ENCODE measurements at regions not wholly inside any gene's neighbourhood (a gene's known extent, or its start where the extent isn't known, plus 50 kb on each side); places are given as distances from the start of the nearest gene placed in this dataset.
A peak's percentile ranks its signal among the peaks of the same experiment; 100 is the strongest.

GRCh38 chr10:118844731-118845521 lies 90.2 kb upstream of the CACUL1 start:
- Histone ChIP-seq H3K56ac (ENCODE audit: low read length) (no peak overlapping the region), H3K23ac (ENCODE audit: low read length) (no peak overlapping the region), H2BK5ac (ENCODE audit: low read length) (no peak overlapping the region), H3K4ac (ENCODE audit: low read depth, low read length) (no peak overlapping the region), H3K27ac (ENCODE audit: low read depth, low read length) (no peak overlapping the region), H2AK5ac (ENCODE audit: low read length) (no peak overlapping the region), H3K9ac (ENCODE audit: low read length) (no peak overlapping the region), H3K27me3 (ENCODE audit: insufficient read depth, low read length, poor library complexity) (no peaks in the 10 kb centered on the region), H3K4me3 (ENCODE audit: low read length) (no peak overlapping the region), H2BK120ac (ENCODE audit: low read depth, low read length) (no peak overlapping the region), H2BK15ac (replicated peaks; ENCODE audit: low read depth) (no peak overlapping the region), H3K79me2 (ENCODE audit: control insufficient read depth, insufficient read depth, low read length) (no peaks in the 10 kb centered on the region), H3K36me3 (ENCODE audit: control insufficient read depth, insufficient read depth, low read length) (no peaks in the 10 kb centered on the region), H3K79me1 (ENCODE audit: low read length) (no peaks in the 10 kb centered on the region), H4K5ac (ENCODE audit: low read length) (no peak overlapping the region), H3K4me1 (ENCODE audit: control insufficient read depth, low read depth, low read length) (no peaks in the 10 kb centered on the region), H3K4me2 (ENCODE audit: low read length) (no peak overlapping the region), H4K8ac (ENCODE audit: low read depth, low read length) (no peak overlapping the region), H3K18ac (ENCODE audit: low read length) (no peak overlapping the region)
- no CpG with 5 or more reads among the region's 6 CpGs for WGBS (ENCODE audit: extremely low coverage, insufficient coverage, low lambda C conversion rate)
- no peak for DNase-seq

GRCh38 chr10:118845776-118846175 lies 91.0 kb upstream of the CACUL1 start:
- no peak overlapping the region for H2AK5ac ChIP-seq (ENCODE audit: low read length)
- H2BK5ac ChIP-seq (ENCODE audit: low read length), result no peak overlapping the region
- H4K5ac ChIP-seq (ENCODE audit: low read length), result no peak overlapping the region
- H3K36me3 ChIP-seq (ENCODE audit: control insufficient read depth, insufficient read depth, low read length), result no peaks in the 10 kb centered on the region
- H3K27ac ChIP-seq (ENCODE audit: low read depth, low read length), result no peak overlapping the region
- H3K79me1 ChIP-seq (ENCODE audit: low read length), result no peaks in the 10 kb centered on the region
- no peak overlapping the region for H3K9ac ChIP-seq (ENCODE audit: low read length)
- H3K56ac ChIP-seq (ENCODE audit: low read length), result no peak overlapping the region
- H4K8ac ChIP-seq (ENCODE audit: low read depth, low read length), result no peak overlapping the region
- no peaks in the 10 kb centered on the region for H3K4me1 ChIP-seq (ENCODE audit: control insufficient read depth, low read depth, low read length)
- no peak overlapping the region for H3K23ac ChIP-seq (ENCODE audit: low read length)
- no peak overlapping the region for H2BK15ac ChIP-seq (replicated peaks; ENCODE audit: low read depth)
- WGBS (ENCODE audit: extremely low coverage, insufficient coverage, low lambda C conversion rate), result no CpG with 5 or more reads among the region's 2 CpGs
- no peak overlapping the region for H3K18ac ChIP-seq (ENCODE audit: low read length)
- H3K4me3 ChIP-seq (ENCODE audit: low read length), result no peak overlapping the region
- DNase-seq, result no peak
- H3K4me2 ChIP-seq (ENCODE audit: low read length), result no peak overlapping the region
- H3K27me3 ChIP-seq (ENCODE audit: insufficient read depth, low read length, poor library complexity), result no peaks in the 10 kb centered on the region
- H3K4ac ChIP-seq (ENCODE audit: low read depth, low read length), result no peak overlapping the region
- no peaks in the 10 kb centered on the region for H3K79me2 ChIP-seq (ENCODE audit: control insufficient read depth, insufficient read depth, low read length)
- no peak overlapping the region for H2BK120ac ChIP-seq (ENCODE audit: low read depth, low read length)

- Histone ChIP-seq H3K4me2 (ENCODE audit: low read length) (no peak overlapping the region), H3K4me3 (ENCODE audit: low read length) (no peak overlapping the region), H3K36me3 (ENCODE audit: control insufficient read depth, insufficient read depth, low read length) (no peaks in the 10 kb centered on the region), H2BK15ac (replicated peaks; ENCODE audit: low read depth) (no peak overlapping the region), H3K23ac (ENCODE audit: low read length) (no peak overlapping the region), H3K4ac (ENCODE audit: low read depth, low read length) (no peak overlapping the region), H3K4me1 (ENCODE audit: control insufficient read depth, low read depth, low read length) (no peaks in the 10 kb centered on the region), H3K27ac (ENCODE audit: low read depth, low read length) (no peak overlapping the region), H3K56ac (ENCODE audit: low read length) (no peak overlapping the region), H3K18ac (ENCODE audit: low read length) (no peak overlapping the region), H3K9ac (ENCODE audit: low read length) (no peak overlapping the region), H4K8ac (ENCODE audit: low read depth, low read length) (no peak overlapping the region), H3K79me2 (ENCODE audit: control insufficient read depth, insufficient read depth, low read length) (no peaks in the 10 kb centered on the region), H2AK5ac (ENCODE audit: low read length) (no peak overlapping the region), H3K79me1 (ENCODE audit: low read length) (no peaks in the 10 kb centered on the region), H3K27me3 (ENCODE audit: insufficient read depth, low read length, poor library complexity) (no peaks in the 10 kb centered on the region), H2BK5ac (ENCODE audit: low read length) (no peak overlapping the region), H4K5ac (ENCODE audit: low read length) (no peak overlapping the region), H2BK120ac (ENCODE audit: low read depth, low read length) (no peak overlapping the region)
- no CpG with 5 or more reads among the region's 3 CpGs for WGBS (ENCODE audit: extremely low coverage, insufficient coverage, low lambda C conversion rate)
- peak; percentile 83 for DNase-seq
Observed at GRCh38 chr10:118850418-118851061, 95.8 kb upstream of the CACUL1 start.

DNA sequence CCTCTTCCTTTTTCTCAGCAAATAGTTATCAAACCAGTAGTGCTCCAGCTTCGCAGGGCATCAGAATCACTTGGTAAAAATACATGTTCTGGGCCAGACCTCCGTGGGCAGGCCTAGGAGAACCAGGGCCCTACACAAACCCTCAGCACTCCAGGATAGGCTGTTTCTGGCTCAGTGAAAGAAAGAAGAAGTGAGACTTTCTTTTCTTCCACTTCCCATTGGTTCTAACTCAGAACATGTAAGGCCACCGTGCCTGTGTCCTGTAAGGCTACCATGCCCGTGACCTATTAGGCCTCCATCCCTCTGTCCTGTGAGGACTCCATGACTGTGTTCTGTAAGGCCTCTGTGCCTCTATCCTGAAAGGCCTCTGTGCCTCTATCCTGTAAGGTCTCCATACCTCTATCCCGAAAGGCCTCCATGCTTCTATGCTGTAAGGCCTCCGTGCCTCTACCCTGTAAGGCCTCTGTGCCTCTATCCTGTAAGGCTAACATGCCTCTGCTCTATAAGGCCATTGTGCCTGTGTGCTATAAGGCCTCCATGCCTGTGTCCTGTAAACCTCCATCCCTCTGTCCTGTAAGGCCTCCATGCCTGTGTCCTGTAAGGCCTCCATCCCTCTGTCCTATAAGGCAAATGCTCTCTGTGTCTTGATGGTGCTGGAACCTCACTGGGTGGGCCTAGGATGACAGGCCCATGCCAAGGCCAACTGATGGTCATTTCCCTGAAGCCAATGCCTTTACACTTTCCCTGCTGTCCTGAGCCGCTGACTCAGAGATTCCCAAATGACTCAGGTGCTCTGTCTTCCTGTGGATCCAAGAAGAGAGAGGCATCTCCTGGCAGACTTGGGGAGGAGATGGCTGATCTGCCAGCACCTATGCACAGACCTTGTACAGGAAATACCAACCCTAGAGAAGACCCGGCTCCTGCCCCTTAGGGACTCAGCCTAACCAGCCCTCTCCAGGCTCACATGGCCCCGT lies 96.6 kb upstream of the CACUL1 start:
- no peak overlapping the region for H2AK5ac ChIP-seq (ENCODE audit: low read length)
- H3K27ac ChIP-seq (ENCODE audit: low read depth, low read length), result no peak overlapping the region
- no peak for DNase-seq
- no CpG with 5 or more reads among the region's 9 CpGs for WGBS (ENCODE audit: extremely low coverage, insufficient coverage, low lambda C conversion rate)
- no peak overlapping the region for H3K9ac ChIP-seq (ENCODE audit: low read length)
- no peaks in the 10 kb centered on the region for H3K36me3 ChIP-seq (ENCODE audit: control insufficient read depth, insufficient read depth, low read length)
- no peak overlapping the region for H3K4ac ChIP-seq (ENCODE audit: low read depth, low read length)
- H3K4me1 ChIP-seq (ENCODE audit: control insufficient read depth, low read depth, low read length), result no peaks in the 10 kb centered on the region
- H2BK120ac ChIP-seq (ENCODE audit: low read depth, low read length), result no peak overlapping the region
- no peak overlapping the region for H4K8ac ChIP-seq (ENCODE audit: low read depth, low read length)
- H3K27me3 ChIP-seq (ENCODE audit: insufficient read depth, low read length, poor library complexity), result no peaks in the 10 kb centered on the region
- H2BK15ac ChIP-seq (replicated peaks; ENCODE audit: low read depth), result no peak overlapping the region
- no peak overlapping the region for H2BK5ac ChIP-seq (ENCODE audit: low read length)
- H3K18ac ChIP-seq (ENCODE audit: low read length), result no peak overlapping the region
- no peaks in the 10 kb centered on the region for H3K79me1 ChIP-seq (ENCODE audit: low read length)
- H3K4me3 ChIP-seq (ENCODE audit: low read length), result no peak overlapping the region
- no peak overlapping the region for H3K4me2 ChIP-seq (ENCODE audit: low read length)
- H3K79me2 ChIP-seq (ENCODE audit: control insufficient read depth, insufficient read depth, low read length), result no peaks in the 10 kb centered on the region
- H3K23ac ChIP-seq (ENCODE audit: low read length), result no peak overlapping the region
- no peak overlapping the region for H4K5ac ChIP-seq (ENCODE audit: low read length)
- H3K56ac ChIP-seq (ENCODE audit: low read length), result no peak overlapping the region

- Histone ChIP-seq H4K8ac (ENCODE audit: low read depth, low read length) (no peak overlapping the region), H2AK5ac (ENCODE audit: low read length) (no peak overlapping the region), H3K4me2 (ENCODE audit: low read length) (no peak overlapping the region), H3K4ac (ENCODE audit: low read depth, low read length) (no peak overlapping the region), H2BK5ac (ENCODE audit: low read length) (no peak overlapping the region), H3K56ac (ENCODE audit: low read length) (no peak overlapping the region), H2BK120ac (ENCODE audit: low read depth, low read length) (no peak overlapping the region), H3K9ac (ENCODE audit: low read length) (no peak overlapping the region), H3K4me3 (ENCODE audit: low read length) (no peak overlapping the region), H4K5ac (ENCODE audit: low read length) (no peak overlapping the region), H3K36me3 (ENCODE audit: control insufficient read depth, insufficient read depth, low read length) (no peaks in the 10 kb centered on the region), H2BK15ac (replicated peaks; ENCODE audit: low read depth) (no peak overlapping the region), H3K23ac (ENCODE audit: low read length) (no peak overlapping the region), H3K18ac (ENCODE audit: low read length) (no peak overlapping the region), H3K27ac (ENCODE audit: low read depth, low read length) (no peak overlapping the region), H3K27me3 (ENCODE audit: insufficient read depth, low read length, poor library complexity) (no peaks in the 10 kb centered on the region), H3K4me1 (ENCODE audit: control insufficient read depth, low read depth, low read length) (no peaks in the 10 kb centered on the region), H3K79me2 (ENCODE audit: control insufficient read depth, insufficient read depth, low read length) (no peaks in the 10 kb centered on the region), H3K79me1 (ENCODE audit: low read length) (no peaks in the 10 kb centered on the region)
- no CpG with 5 or more reads among the region's 6 CpGs for WGBS (ENCODE audit: extremely low coverage, insufficient coverage, low lambda C conversion rate)
- no peak for DNase-seq
Observed at GRCh38 chr10:118853916-118854315, 99.1 kb upstream of the CACUL1 start.

Measured in mesendoderm (in vitro differentiated cells).